B cell (primary cell): ENCODE measurements at regions not wholly inside any gene's neighbourhood (a gene's known extent, or its start where the extent isn't known, plus 50 kb on each side); places are given as distances from the start of the nearest gene placed in this dataset.

Source experiments
- ATAC-seq: fragments of 200-7000 bp; cut with Tn5 transposase; one replicate; pipeline ENCODE4 v1.10.0; 2021; ENCODE audit warnings: low read depth, mild to moderate bottlenecking, moderate number of reproducible peaks, moderate library complexity
- CTCF ChIA-PET: fragments of 350-600 bp; sonication (Branson Sonifier 250); formaldehyde crosslinking; loops from one replicate; lab custom pipeline; 2021; ENCODE audit warnings: antibody characterized with exemption, inconsistent platforms; lab: Charles Lee
- POLR2A ChIA-PET: fragments of 350-600 bp; sonication (Branson Sonifier 250); formaldehyde crosslinking; loops from one replicate; lab custom pipeline; 2021; ENCODE audit warnings: antibody characterized with exemption; lab: Charles Lee
- DNase-seq: peaks from one replicate; pipeline ENCODE4 v3.0.0; 2013
- H2AFZ ChIP-seq: 2 replicates; pipeline ENCODE4 v1.6.1; 2012; ENCODE audit warnings: mild to moderate bottlenecking, low read depth, low read length; ENCODE audit not compliant: insufficient read depth, poor library complexity, severe bottlenecking
- H3K27ac ChIP-seq, 2 donors: 1 replicate in 1 of 2; 2 replicates in 1 of 2; pipeline ENCODE4 v1.5.1; 2012 to 2013; ENCODE audit warnings: low read length in 2 of 2, mild to moderate bottlenecking in 2 of 2, moderate library complexity in 1 of 2
- H3K27me3 ChIP-seq, 4 experiments: fragments of 200-600 bp in 1 of 4; sonication (generic) in 1 of 4; replicated peaks in 1 of 4; 1 replicate in 2 of 4; 2 replicates in 2 of 4; pipeline versions ENCODE4 v1.6.1 to v1.7.0; 2013 to 2016; ENCODE audit warnings: low read length in 3 of 4, mild to moderate bottlenecking in 2 of 4, mixed read lengths in 1 of 4, moderate library complexity in 1 of 4; ENCODE audit not compliant: insufficient read depth in 4 of 4, control insufficient read depth in 3 of 4; ENCODE audit errors: control extremely low read depth in 1 of 4
- H3K36me3 ChIP-seq, 2 experiments: replicated peaks in 1 of 2; 1 replicate in 1 of 2; 2 replicates in 1 of 2; pipeline versions ENCODE4 v1.6.1 to v1.7.1; 2013; ENCODE audit warnings: low read length in 1 of 2; ENCODE audit not compliant: insufficient read depth in 2 of 2, control insufficient read depth in 1 of 2; ENCODE audit errors: control extremely low read depth in 1 of 2, extremely low read depth in 1 of 2
- H3K4me1 ChIP-seq, 2 donors: fragments of 200-600 bp in 1 of 2; sonication (generic) in 1 of 2; 1 replicate in 1 of 2; 2 replicates in 1 of 2; pipeline versions ENCODE4 v1.5.1 to v1.6.1; 2013 to 2017; ENCODE audit warnings: low read length in 2 of 2; ENCODE audit not compliant: control insufficient read depth in 2 of 2, insufficient read depth in 2 of 2
- H3K4me2 ChIP-seq: replicated peaks from 2 replicates; pipeline ENCODE3; 2012; ENCODE audit warnings: mild to moderate bottlenecking, low read depth, low read length; ENCODE audit not compliant: poor library complexity, severe bottlenecking
- H3K4me3 ChIP-seq, 5 experiments: fragments of 200-600 bp in 1 of 5; sonication (generic) in 1 of 5; 1 replicate in 3 of 5; 2 replicates in 2 of 5; pipeline versions ENCODE4 v1.5.1 to v1.7.0; 2011 to 2016; ENCODE audit warnings: low read length in 4 of 5, mild to moderate bottlenecking in 4 of 5, low read depth in 2 of 5, control low read depth in 1 of 5, moderate library complexity in 1 of 5; ENCODE audit not compliant: insufficient read depth in 1 of 5; ENCODE audit errors: control extremely low read depth in 1 of 5, extremely low read depth in 1 of 5
- H3K79me2 ChIP-seq: fragments of 200-600 bp; sonication (generic); one replicate; pipeline ENCODE4 v1.6.0; 2016; ENCODE audit warnings: low read length; ENCODE audit not compliant: control insufficient read depth, insufficient read depth
- H3K9ac ChIP-seq: fragments of 200-600 bp; sonication (generic); 2 replicates; pipeline ENCODE4 v1.6.1; 2017; ENCODE audit warnings: mild to moderate bottlenecking, low read length, moderate library complexity
- H3K9me3 ChIP-seq, 3 donors: one replicate each; pipeline versions ENCODE4 v1.6.1 to v1.7.1; 2013; ENCODE audit warnings: low read length in 2 of 3; ENCODE audit not compliant: control insufficient read depth in 2 of 3, insufficient read depth in 1 of 3; ENCODE audit errors: control extremely low read depth in 1 of 3
- H4K20me1 ChIP-seq: 2 replicates; pipeline ENCODE4 v1.6.0; 2012; ENCODE audit warnings: mild to moderate bottlenecking, low read length; ENCODE audit not compliant: insufficient read depth, control insufficient read depth, poor library complexity, severe bottlenecking
- H3K27ac Mint-ChIP-seq: one replicate; pipeline ENCODE4 v1.8.0; 2021; ENCODE audit warnings: mixed read lengths
- H3K27me3 Mint-ChIP-seq: one replicate; pipeline ENCODE4 v1.8.0; 2021; ENCODE audit warnings: mixed read lengths
- H3K4me1 Mint-ChIP-seq: one replicate; pipeline ENCODE4 v1.8.0; 2021; ENCODE audit warnings: mixed read lengths
- H3K4me3 Mint-ChIP-seq: one replicate; pipeline ENCODE4 v1.8.0; 2021; ENCODE audit warnings: mixed read lengths
- H3K9me3 Mint-ChIP-seq: one replicate; pipeline ENCODE4 v1.8.0; 2022; ENCODE audit warnings: mixed read lengths; ENCODE audit not compliant: insufficient read depth
- EZH2 ChIP-seq: IDR thresholded peaks from 2 replicates; pipeline ENCODE4 v1.6.1; 2012; ENCODE audit warnings: borderline replicate concordance, low read depth, mild to moderate bottlenecking, moderate library complexity, low read length; ENCODE audit not compliant: insufficient read depth, poor library complexity, severe bottlenecking
- WGBS: methylation state at CpG from one replicate; pipeline ENCODE4 v1.1.5; 2013; ENCODE audit warnings: missing lambda C conversion rate; ENCODE audit not compliant: insufficient coverage; 5-methylcytosine and 5-hydroxymethylcytosine counted together
- intact Hi-C: fragments of 100-400 bp; cut with micrococcal nuclease; formaldehyde crosslinking; loops from one replicate; pipeline ENCODE4 v1.10.0; 2022
- TF ChIP-seq, protein P1 (sequence below): fragments of 200-600 bp; IDR thresholded peaks from one replicate; pipeline ENCODE4 v1.8.0; 2022; ENCODE audit warnings: antibody characterized with exemption, mild to moderate bottlenecking

DNA sequence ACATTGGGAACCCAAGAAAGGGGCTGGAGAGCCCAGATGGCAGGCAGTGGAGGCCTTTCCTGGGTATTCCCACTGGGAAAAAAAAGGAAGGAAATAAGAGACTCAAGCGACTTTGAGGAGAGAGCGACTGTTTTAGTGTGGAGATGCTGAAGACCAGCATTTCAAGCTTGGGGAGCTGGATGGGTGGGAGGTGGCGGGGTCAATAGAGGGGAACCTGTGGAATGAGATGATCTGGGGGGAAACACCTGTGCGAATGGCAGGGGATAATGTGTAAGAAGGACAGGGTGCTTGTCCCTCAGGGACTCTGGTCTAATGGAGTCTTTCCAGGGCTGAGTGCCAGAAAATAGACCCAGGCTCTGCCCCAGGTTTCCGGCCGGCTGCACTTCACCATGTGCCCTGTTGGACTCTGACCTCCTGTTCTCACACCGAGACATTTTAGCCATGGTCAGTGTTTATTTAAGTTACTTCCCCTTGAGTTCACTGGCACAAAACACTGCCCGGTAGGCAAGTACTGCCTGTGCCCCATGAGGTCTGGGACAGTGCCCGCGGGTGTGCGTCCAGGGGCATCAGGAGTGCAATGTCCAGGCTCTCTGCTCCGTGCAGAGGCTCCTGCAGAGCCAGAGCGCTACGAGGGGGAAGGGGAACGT is 50.4 kb upstream of the NKX2-2 start:
- Mint-ChIP-seq H3K4me3 (no peak overlapping the region), H3K27ac (no peak overlapping the region), H3K27me3 (peaks cover 11% of the 10 kb centered on the region), H3K4me1 (no peaks in the 10 kb centered on the region), H3K9me3 (no peaks in the 10 kb centered on the region)
- peaks cover 0 to 8% (median 0%) of the 10 kb centered on the region in 4 experiments for H3K27me3 ChIP-seq
- H3K4me1 ChIP-seq: no peaks in the 10 kb centered on the region
- peaks cover 0 to 2% (median 0%) of the 10 kb centered on the region in 3 donors for H3K9me3 ChIP-seq
- H3K27ac ChIP-seq: no peak overlapping the region
- H3K79me2 ChIP-seq: no peaks in the 10 kb centered on the region
- H3K4me3 ChIP-seq: no peak overlapping the region
- DNase-seq: no peak
- H4K20me1 ChIP-seq: no peaks in the 10 kb centered on the region
- ChIA-PET POLR2A (no interaction called here), CTCF (no interaction called here)
- no peak for ATAC-seq
- H2AFZ ChIP-seq: no peak overlapping the region
- 78% methylated on average over 9 of the region's 15 CpGs for WGBS
- TF ChIP-seq, protein P1, sequence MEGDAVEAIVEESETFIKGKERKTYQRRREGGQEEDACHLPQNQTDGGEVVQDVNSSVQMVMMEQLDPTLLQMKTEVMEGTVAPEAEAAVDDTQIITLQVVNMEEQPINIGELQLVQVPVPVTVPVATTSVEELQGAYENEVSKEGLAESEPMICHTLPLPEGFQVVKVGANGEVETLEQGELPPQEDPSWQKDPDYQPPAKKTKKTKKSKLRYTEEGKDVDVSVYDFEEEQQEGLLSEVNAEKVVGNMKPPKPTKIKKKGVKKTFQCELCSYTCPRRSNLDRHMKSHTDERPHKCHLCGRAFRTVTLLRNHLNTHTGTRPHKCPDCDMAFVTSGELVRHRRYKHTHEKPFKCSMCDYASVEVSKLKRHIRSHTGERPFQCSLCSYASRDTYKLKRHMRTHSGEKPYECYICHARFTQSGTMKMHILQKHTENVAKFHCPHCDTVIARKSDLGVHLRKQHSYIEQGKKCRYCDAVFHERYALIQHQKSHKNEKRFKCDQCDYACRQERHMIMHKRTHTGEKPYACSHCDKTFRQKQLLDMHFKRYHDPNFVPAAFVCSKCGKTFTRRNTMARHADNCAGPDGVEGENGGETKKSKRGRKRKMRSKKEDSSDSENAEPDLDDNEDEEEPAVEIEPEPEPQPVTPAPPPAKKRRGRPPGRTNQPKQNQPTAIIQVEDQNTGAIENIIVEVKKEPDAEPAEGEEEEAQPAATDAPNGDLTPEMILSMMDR: no peak
- no peak for TF ChIP-seq EZH2
- intact Hi-C loops: no loop called here
- H3K36me3 ChIP-seq: no peaks in the 10 kb centered on the region
- H3K9ac ChIP-seq: no peak overlapping the region
- no peak overlapping the region for H3K4me2 ChIP-seq
